Mammary epithelial cell (primary cell): ENCODE measurements at regions not wholly inside any gene's neighbourhood (a gene's known extent, or its start where the extent isn't known, plus 50 kb on each side); places are given as distances from the start of the nearest gene placed in this dataset.

ENCODE experiments used
- EZH2 ChIP-seq: IDR thresholded peaks from 2 replicates; pipeline ENCODE4 v1.6.1; 2012; ENCODE audit warnings: low read length, inconsistent platforms, borderline replicate concordance
- TF ChIP-seq, protein P1 (sequence below), 2 donors: IDR thresholded peaks in 1 of 2; conservative IDR thresholded peaks in 1 of 2; 2 replicates each; pipeline ENCODE4 v1.5.1; 2011 to 2012; ENCODE audit warnings: inconsistent platforms in 2 of 2, low read length in 2 of 2, mild to moderate bottlenecking in 2 of 2, control low read depth in 1 of 2, low read depth in 1 of 2; ENCODE audit not compliant: insufficient read depth in 1 of 2; ENCODE audit errors: extremely low read depth in 1 of 2

DNA sequence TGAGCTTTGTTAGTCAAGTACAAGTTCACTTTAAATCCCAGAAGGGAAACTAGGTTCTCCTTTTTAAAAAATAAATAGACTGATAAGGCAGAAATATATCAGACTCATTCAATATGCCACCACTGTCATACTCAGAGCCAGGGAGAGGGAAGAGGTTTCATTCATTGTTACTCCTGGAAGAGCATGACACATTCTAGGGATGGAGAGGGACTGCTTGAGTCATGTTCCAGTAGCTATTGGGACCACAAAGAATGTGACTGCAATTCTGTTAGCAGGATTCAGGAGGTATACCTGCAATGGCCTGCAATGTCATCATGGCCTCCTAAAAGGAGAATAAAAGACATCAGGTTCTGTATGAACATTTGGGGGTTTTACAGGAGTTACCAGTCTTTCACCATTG is 167.6 kb downstream of the TFAP2B start:
- TF ChIP-seq, protein P1, sequence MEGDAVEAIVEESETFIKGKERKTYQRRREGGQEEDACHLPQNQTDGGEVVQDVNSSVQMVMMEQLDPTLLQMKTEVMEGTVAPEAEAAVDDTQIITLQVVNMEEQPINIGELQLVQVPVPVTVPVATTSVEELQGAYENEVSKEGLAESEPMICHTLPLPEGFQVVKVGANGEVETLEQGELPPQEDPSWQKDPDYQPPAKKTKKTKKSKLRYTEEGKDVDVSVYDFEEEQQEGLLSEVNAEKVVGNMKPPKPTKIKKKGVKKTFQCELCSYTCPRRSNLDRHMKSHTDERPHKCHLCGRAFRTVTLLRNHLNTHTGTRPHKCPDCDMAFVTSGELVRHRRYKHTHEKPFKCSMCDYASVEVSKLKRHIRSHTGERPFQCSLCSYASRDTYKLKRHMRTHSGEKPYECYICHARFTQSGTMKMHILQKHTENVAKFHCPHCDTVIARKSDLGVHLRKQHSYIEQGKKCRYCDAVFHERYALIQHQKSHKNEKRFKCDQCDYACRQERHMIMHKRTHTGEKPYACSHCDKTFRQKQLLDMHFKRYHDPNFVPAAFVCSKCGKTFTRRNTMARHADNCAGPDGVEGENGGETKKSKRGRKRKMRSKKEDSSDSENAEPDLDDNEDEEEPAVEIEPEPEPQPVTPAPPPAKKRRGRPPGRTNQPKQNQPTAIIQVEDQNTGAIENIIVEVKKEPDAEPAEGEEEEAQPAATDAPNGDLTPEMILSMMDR (conservative IDR thresholded peaks at IDR 0.05 in 1 of 2, IDR thresholded peaks at IDR 0.05 in 1 of 2; ENCODE audit: extremely low read depth in 1 of 2, insufficient read depth in 1 of 2, low read depth in 1 of 2, low read length in 2 of 2): no peak
- TF ChIP-seq EZH2: no peak
